ENCODE measurements at regions not wholly inside any gene's neighbourhood (a gene's known extent, or its start where the extent isn't known, plus 50 kb on each side); places are given as distances from the start of the nearest gene placed in this dataset.

GRCh38 chr4:20356565-20356964 lies 104.9 kb downstream of the SLIT2 start:
- TF ChIP-seq CREB5 (CRISPR knock-in tag; IDR thresholded peaks at IDR 0.05; ENCODE audit: low read depth) (no peak), BACH2 (CRISPR knock-in tag; IDR thresholded peaks at IDR 0.05; ENCODE audit: borderline replicate concordance) (no peak), ZFP30 (CRISPR knock-in tag; IDR thresholded peaks at IDR 0.05) (no peak), ZFP3 (CRISPR knock-in tag; IDR thresholded peaks at IDR 0.05) (no peak), OSR1 (CRISPR knock-in tag; IDR thresholded peaks at IDR 0.05) (no peak), ARNTL (CRISPR knock-in tag; IDR thresholded peaks at IDR 0.05; ENCODE audit: borderline replicate concordance, low read depth) (no peak), TOX (CRISPR knock-in tag; IDR thresholded peaks at IDR 0.05; ENCODE audit: borderline replicate concordance) (no peak), GLIS3 (CRISPR knock-in tag; IDR thresholded peaks at IDR 0.05) (no peak), PPARA (CRISPR knock-in tag; IDR thresholded peaks at IDR 0.05; ENCODE audit: borderline replicate concordance) (no peak), TCF4 (CRISPR knock-in tag; IDR thresholded peaks at IDR 0.05; ENCODE audit: borderline replicate concordance) (no peak)
- TF ChIP-seq, protein P1, sequence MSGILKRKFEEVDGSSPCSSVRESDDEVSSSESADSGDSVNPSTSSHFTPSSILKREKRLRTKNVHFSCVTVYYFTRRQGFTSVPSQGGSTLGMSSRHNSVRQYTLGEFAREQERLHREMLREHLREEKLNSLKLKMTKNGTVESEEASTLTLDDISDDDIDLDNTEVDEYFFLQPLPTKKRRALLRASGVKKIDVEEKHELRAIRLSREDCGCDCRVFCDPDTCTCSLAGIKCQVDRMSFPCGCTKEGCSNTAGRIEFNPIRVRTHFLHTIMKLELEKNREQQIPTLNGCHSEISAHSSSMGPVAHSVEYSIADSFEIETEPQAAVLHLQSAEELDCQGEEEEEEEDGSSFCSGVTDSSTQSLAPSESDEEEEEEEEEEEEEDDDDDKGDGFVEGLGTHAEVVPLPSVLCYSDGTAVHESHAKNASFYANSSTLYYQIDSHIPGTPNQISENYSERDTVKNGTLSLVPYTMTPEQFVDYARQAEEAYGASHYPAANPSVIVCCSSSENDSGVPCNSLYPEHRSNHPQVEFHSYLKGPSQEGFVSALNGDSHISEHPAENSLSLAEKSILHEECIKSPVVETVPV (CRISPR knock-in tag; IDR thresholded peaks at IDR 0.05) = no peak
- TF ChIP-seq, protein P2, sequence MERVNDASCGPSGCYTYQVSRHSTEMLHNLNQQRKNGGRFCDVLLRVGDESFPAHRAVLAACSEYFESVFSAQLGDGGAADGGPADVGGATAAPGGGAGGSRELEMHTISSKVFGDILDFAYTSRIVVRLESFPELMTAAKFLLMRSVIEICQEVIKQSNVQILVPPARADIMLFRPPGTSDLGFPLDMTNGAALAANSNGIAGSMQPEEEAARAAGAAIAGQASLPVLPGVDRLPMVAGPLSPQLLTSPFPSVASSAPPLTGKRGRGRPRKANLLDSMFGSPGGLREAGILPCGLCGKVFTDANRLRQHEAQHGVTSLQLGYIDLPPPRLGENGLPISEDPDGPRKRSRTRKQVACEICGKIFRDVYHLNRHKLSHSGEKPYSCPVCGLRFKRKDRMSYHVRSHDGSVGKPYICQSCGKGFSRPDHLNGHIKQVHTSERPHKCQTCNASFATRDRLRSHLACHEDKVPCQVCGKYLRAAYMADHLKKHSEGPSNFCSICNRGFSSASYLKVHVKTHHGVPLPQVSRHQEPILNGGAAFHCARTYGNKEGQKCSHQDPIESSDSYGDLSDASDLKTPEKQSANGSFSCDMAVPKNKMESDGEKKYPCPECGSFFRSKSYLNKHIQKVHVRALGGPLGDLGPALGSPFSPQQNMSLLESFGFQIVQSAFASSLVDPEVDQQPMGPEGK (CRISPR knock-in tag; IDR thresholded peaks at IDR 0.05; ENCODE audit: borderline replicate concordance) = no peak
